ENCODE measurements at regions not wholly inside any gene's neighbourhood (a gene's known extent, or its start where the extent isn't known, plus 50 kb on each side); places are given as distances from the start of the nearest gene placed in this dataset.

DNA sequence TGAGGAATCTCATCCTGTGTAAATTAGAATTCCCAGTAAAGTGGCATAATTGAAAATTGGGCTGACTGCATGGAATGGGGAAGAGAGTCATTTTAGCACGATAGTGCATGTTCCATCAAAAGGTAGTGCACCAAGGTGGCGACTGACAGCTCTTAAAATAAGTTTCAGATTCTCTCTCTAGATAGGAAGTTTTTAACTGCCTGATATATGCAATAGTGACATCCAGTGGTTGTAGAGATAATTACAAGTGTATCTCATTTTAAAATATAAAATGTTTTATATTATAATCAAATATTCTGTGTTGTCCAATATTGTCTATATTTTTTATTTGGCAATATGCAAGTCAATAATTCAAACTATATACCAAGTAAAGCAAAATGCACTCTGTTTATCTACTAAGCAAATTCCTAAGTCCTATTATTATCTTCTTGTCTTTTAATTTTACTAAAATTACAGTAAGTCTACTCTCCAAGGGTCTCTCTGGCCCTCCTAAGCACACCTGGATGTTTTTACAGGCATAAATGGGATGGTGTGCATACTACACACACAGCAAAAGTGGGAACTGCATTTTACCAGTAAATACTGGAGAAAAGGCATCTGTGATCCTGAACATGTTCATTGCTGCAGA lies 397.7 kb upstream of the HNRNPA3 start:
- DNase-seq (ENCODE audit: extremely low spot score) = peak; percentile 22
- TF ChIP-seq CTBP1 (IDR thresholded peaks at IDR 0.05; ENCODE audit: borderline replicate concordance) (no peak), SUZ12 (IDR thresholded peaks at IDR 0.05) (no peak)
- TF ChIP-seq, protein P1, sequence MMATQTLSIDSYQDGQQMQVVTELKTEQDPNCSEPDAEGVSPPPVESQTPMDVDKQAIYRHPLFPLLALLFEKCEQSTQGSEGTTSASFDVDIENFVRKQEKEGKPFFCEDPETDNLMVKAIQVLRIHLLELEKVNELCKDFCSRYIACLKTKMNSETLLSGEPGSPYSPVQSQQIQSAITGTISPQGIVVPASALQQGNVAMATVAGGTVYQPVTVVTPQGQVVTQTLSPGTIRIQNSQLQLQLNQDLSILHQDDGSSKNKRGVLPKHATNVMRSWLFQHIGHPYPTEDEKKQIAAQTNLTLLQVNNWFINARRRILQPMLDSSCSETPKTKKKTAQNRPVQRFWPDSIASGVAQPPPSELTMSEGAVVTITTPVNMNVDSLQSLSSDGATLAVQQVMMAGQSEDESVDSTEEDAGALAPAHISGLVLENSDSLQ (IDR thresholded peaks at IDR 0.05) = peak; percentile 75
- CTCF ChIA-PET = interaction anchor here (0.6 to 2.1 kb wide), 8 partner anchors 10 to 688 kb away, joined by 3 to 10 read pairs (median 5); no protein-coding TSS in a partner anchor
- POLR2A ChIA-PET = no interaction called here

DNA sequence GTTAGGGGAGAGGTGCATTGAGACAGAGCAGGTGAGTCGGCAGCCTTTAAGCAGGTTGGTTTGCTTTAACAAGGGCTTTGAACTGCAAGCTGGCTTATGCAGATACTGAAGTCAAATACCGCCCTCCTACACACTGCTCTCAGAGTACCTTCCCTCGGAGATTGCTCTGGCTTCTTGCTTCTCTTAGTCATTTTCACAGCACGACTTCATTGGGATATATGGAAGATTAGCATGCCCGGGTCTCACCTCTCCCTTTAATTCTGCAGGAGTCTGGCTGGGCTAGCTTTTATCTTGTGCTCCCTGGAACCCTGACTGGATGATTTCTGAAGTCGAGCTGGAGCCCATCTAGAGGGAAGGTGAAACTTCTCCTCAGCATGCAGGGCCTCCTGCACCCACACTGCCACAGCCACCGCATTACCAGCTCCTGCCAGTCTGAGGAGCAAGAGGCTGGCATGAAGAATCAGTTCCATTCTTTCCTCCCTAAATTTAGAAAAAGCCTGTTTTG lies 395.5 kb upstream of the HNRNPA3 start:
- CTCF ChIA-PET = interaction anchor here (3.2 kb wide), 1 partner anchor 331 kb away, joined by 12 read pairs; no protein-coding TSS in a partner anchor
- POLR2A ChIA-PET = no interaction called here
- TF ChIP-seq FOXK2 (IDR thresholded peaks at IDR 0.05) (no peak), SUZ12 (IDR thresholded peaks at IDR 0.05) (no peak), ZNF384 (IDR thresholded peaks at IDR 0.05) (no peak), L3MBTL2 (conservative IDR thresholded peaks at IDR 0.05) (no peak), LEF1 (IDR thresholded peaks at IDR 0.05; ENCODE audit: borderline replicate concordance) (no peak), SP1 (IDR thresholded peaks at IDR 0.05) (no peak), NFRKB (IDR thresholded peaks at IDR 0.05) (no peak), FOXA1 (IDR thresholded peaks at IDR 0.05) (no peak), ELF4 (IDR thresholded peaks at IDR 0.05) (no peak), TARDBP (IDR thresholded peaks at IDR 0.05) (no peak), HDGF (IDR thresholded peaks at IDR 0.05; ENCODE audit: borderline replicate concordance) (no peak), CTBP1 (IDR thresholded peaks at IDR 0.05; ENCODE audit: borderline replicate concordance) (no peak), FOXM1 (IDR thresholded peaks at IDR 0.05; ENCODE audit: borderline replicate concordance) (no peak)
- TF ChIP-seq, protein P1 (IDR thresholded peaks at IDR 0.05) = no peak
- peak; percentile 25 for DNase-seq (ENCODE audit: extremely low spot score)

DNA sequence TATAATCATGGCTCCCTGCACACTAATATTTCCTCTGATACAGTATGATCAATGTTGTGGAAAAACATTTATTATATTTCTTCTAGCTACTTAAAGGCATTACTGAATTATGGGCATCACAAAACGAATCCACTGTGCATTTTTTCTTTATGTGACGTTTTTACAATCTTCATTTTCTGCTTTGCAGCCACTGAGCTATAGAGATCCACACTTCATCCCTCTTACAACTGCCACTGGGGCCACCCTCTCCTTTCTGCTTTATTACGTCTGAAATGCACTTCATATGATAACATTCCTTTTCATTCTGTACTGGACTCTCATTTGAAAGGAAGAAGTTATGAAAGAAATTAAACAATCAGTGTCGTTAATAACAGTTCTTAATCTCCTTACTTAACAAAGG lies 394.5 kb upstream of the HNRNPA3 start:
- DNase-seq (ENCODE audit: extremely low spot score) = no peak
- ChIA-PET POLR2A (no interaction called here), CTCF (interaction anchor here (0.7 to 3.2 kb wide), 4 partner anchors 164 to 1794 kb away, joined by 3 to 12 read pairs (median 4); no protein-coding TSS in a partner anchor)
- no peak for TF ChIP-seq FOXA1 (IDR thresholded peaks at IDR 0.05)
- TF ChIP-seq TARDBP (IDR thresholded peaks at IDR 0.05) = no peak
- no peak for TF ChIP-seq FOXK2 (IDR thresholded peaks at IDR 0.05)
- no peak for TF ChIP-seq BHLHE40 (IDR thresholded peaks at IDR 0.05; ENCODE audit: borderline replicate concordance)
- no peak for TF ChIP-seq L3MBTL2 (conservative IDR thresholded peaks at IDR 0.05)
- TF ChIP-seq, protein P1 (IDR thresholded peaks at IDR 0.05) = no peak
- TF ChIP-seq ARNT (IDR thresholded peaks at IDR 0.05) = no peak
- TF ChIP-seq NFRKB (IDR thresholded peaks at IDR 0.05) = no peak
- no peak for TF ChIP-seq ZNF384 (IDR thresholded peaks at IDR 0.05)
- TF ChIP-seq SP1 (IDR thresholded peaks at IDR 0.05) = no peak
- TF ChIP-seq ELF4 (IDR thresholded peaks at IDR 0.05) = no peak
- TF ChIP-seq FOXM1 (IDR thresholded peaks at IDR 0.05; ENCODE audit: borderline replicate concordance) = no peak
- no peak for TF ChIP-seq CTBP1 (IDR thresholded peaks at IDR 0.05; ENCODE audit: borderline replicate concordance)
- no peak for TF ChIP-seq LEF1 (IDR thresholded peaks at IDR 0.05; ENCODE audit: borderline replicate concordance)
- no peak for TF ChIP-seq SUZ12 (IDR thresholded peaks at IDR 0.05)
- no peak for TF ChIP-seq HDGF (IDR thresholded peaks at IDR 0.05; ENCODE audit: borderline replicate concordance)

DNA sequence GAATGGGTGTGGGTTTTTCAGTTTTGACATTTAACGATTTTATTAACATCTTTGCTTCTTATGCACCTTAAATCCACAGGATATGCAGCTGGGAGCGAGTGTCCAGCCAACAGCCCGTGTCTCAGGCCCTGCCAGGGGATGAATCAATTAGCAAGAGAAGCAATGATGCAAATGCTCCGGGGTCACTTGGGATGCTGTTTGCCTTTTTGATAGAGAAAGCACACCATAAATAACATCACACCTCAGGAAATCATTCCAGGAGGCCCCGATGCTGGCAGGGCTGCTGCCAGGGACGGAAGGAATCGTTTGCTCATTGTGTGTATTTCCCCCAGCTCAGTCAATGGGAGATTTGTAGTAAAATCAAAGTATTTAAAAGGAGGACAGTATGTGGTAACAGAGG lies 394.0 kb upstream of the HNRNPA3 start:
- ChIA-PET CTCF (interaction anchor here (0.7 to 3.2 kb wide), 4 partner anchors 131 to 329 kb away, joined by 3 to 12 read pairs (median 4); no protein-coding TSS in a partner anchor), POLR2A (no interaction called here)
- TF ChIP-seq, protein P1 (IDR thresholded peaks at IDR 0.05) = peak; percentile 80
- no peak for TF ChIP-seq TARDBP (IDR thresholded peaks at IDR 0.05)
- peak; percentile 10 for DNase-seq (ENCODE audit: extremely low spot score)

DNA sequence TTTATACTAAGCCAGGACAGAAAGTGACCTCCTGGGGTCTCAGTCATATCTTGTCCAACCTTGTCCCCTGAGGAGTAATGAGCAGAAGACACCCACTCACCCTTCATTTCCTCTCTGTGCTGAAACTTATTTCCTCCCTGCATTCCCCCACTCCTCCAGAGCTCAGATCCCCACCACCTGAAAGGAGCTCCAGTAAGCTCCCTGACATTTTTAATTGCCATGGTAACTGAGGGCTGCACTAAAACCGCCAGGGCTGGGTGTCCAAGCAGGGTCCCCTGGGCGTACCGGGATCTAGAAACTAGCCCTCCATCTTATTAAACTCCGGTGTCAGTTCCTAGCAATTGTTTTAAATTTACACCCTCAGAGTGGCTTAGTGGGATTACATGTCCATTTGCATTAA lies 393.3 kb upstream of the HNRNPA3 start:
- DNase-seq (ENCODE audit: extremely low spot score) = no peak
- CTCF ChIA-PET = interaction anchor here (2.4 to 3.2 kb wide), 2 partner anchors 165 to 329 kb away, joined by 5 to 12 read pairs; no protein-coding TSS in a partner anchor
- POLR2A ChIA-PET = no interaction called here
- no peak for TF ChIP-seq FOXA1 (IDR thresholded peaks at IDR 0.05)
- no peak for TF ChIP-seq HDGF (IDR thresholded peaks at IDR 0.05; ENCODE audit: borderline replicate concordance)
- no peak for TF ChIP-seq NFRKB (IDR thresholded peaks at IDR 0.05)
- TF ChIP-seq, protein P1 (IDR thresholded peaks at IDR 0.05) = no peak
- TF ChIP-seq SUZ12 (IDR thresholded peaks at IDR 0.05) = no peak
- no peak for TF ChIP-seq ZNF384 (IDR thresholded peaks at IDR 0.05)

All from HEK293T (cell line).